Lung (tissue), 11 donors: ENCODE measurements at regions not wholly inside any gene's neighbourhood (a gene's known extent, or its start where the extent isn't known, plus 50 kb on each side); places are given as distances from the start of the nearest gene placed in this dataset.

Experiments used
- ATAC-seq: fragments of 200-7000 bp; cut with Tn5 transposase; one replicate; pipeline ENCODE4 v1.9.1; 2020; ENCODE audit warnings: moderate number of reproducible peaks; ENCODE audit not compliant: insufficient read depth, low FRiP score
- DNase-seq, 3 donors: peaks; one replicate each; pipeline ENCODE4 v3.0.0-alpha.2; 2013 to 2017
- H3K27ac ChIP-seq, 2 donors: one replicate each; pipeline ENCODE4 v1.5.1; 2013; ENCODE audit warnings: mild to moderate bottlenecking in 2 of 2, moderate library complexity in 2 of 2, control low read depth in 1 of 2, inconsistent platforms in 1 of 2, low read depth in 1 of 2, low read length in 1 of 2
- H3K27me3 ChIP-seq, 3 donors: one replicate each; pipeline ENCODE4 v1.5.1; 2013; ENCODE audit warnings: low read length in 2 of 3; ENCODE audit not compliant: control insufficient read depth in 3 of 3, insufficient read depth in 3 of 3
- H3K36me3 ChIP-seq, 4 donors: one replicate each; pipeline ENCODE4 v1.5.1; 2013; ENCODE audit warnings: low read length in 4 of 4, mild to moderate bottlenecking in 1 of 4, moderate library complexity in 1 of 4; ENCODE audit not compliant: control insufficient read depth in 4 of 4, insufficient read depth in 4 of 4
- H3K4me1 ChIP-seq, 5 donors: one replicate each; pipeline ENCODE4 v1.5.1; 2013; ENCODE audit warnings: low read length in 5 of 5, mild to moderate bottlenecking in 2 of 5, moderate library complexity in 1 of 5; ENCODE audit not compliant: control insufficient read depth in 5 of 5, insufficient read depth in 5 of 5
- H3K4me3 ChIP-seq: one replicate; pipeline ENCODE4 v1.5.1; 2013; ENCODE audit warnings: mild to moderate bottlenecking, control low read depth, moderate library complexity
- H3K9ac ChIP-seq, 2 donors: one replicate each; pipeline ENCODE4 v1.5.1; 2013; ENCODE audit warnings: low read length in 2 of 2, control low read depth in 1 of 2; ENCODE audit not compliant: insufficient read depth in 1 of 2
- H3K9me3 ChIP-seq, 4 donors: one replicate each; pipeline ENCODE4 v1.5.1; 2013; ENCODE audit warnings: low read length in 3 of 4, mild to moderate bottlenecking in 1 of 4, moderate library complexity in 1 of 4; ENCODE audit not compliant: control insufficient read depth in 4 of 4, insufficient read depth in 3 of 4
- CTCF ChIP-seq: IDR thresholded peaks from 2 replicates; pipeline ENCODE4 v1.5.1; 2012; ENCODE audit warnings: mild to moderate bottlenecking; ENCODE audit errors: control extremely low read depth, extremely low read depth
- WGBS, 2 donors: extraction: QIAGEN DNeasy Blood & Tissue Kit; methylation state at CpG; one replicate each; pipeline ENCODE4 v1.1.7; 2013; 5-methylcytosine and 5-hydroxymethylcytosine counted together
- donor health status: control.
- donor health status: control.
- donor health status: Bipolar disorder and iron deficiency.
- donor health status: healthy.
- donor health status: DM: yes; HTN: yes; CAD: no.

GRCh38 chr14:38808734-38809455, 294.1 kb downstream of the SEC23A start:
- DNase-seq (no peak), ATAC-seq (no peak)
- no peak overlapping the region for H3K27ac ChIP-seq
- H3K9ac ChIP-seq, result no peak overlapping the region
- H3K27me3 ChIP-seq, result no peaks in the 10 kb centered on the region
- H3K36me3 ChIP-seq, result no peaks in the 10 kb centered on the region
- TF ChIP-seq CTCF, result no peak
- H3K4me3 ChIP-seq, result no peak overlapping the region
- H3K9me3 ChIP-seq, result no peaks in the 10 kb centered on the region
- H3K4me1 ChIP-seq, result no peaks in the 10 kb centered on the region
- WGBS, 2 donors, result 84 to 86% methylated on average over 7 of the region's 7 CpGs

GRCh38 chr14:38799671-38800070, 303.4 kb downstream of the SEC23A start:
- H3K36me3 ChIP-seq, result no peaks in the 10 kb centered on the region
- DNase-seq (no peak), ATAC-seq (no peak)
- no peak for TF ChIP-seq CTCF
- H3K27ac ChIP-seq, result no peak overlapping the region
- H3K27me3 ChIP-seq, result no peaks in the 10 kb centered on the region
- H3K9me3 ChIP-seq, result peaks cover 0 to 5% (median 2%) of the 10 kb centered on the region in 4 donors
- WGBS, 2 donors, result 71 to 84% methylated on average over 2 of the region's 2 CpGs
- H3K9ac ChIP-seq, result no peak overlapping the region
- H3K4me1 ChIP-seq, result no peaks in the 10 kb centered on the region
- H3K4me3 ChIP-seq, result no peak overlapping the region

- Histone ChIP-seq H3K27ac (no peak overlapping the region), H3K4me1 (no peaks in the 10 kb centered on the region), H3K4me3 (no peak overlapping the region), H3K27me3 (no peaks in the 10 kb centered on the region), H3K9me3 (peaks cover 0 to 2% (median 0%) of the 10 kb centered on the region in 4 donors), H3K36me3 (no peaks in the 10 kb centered on the region), H3K9ac (no peak overlapping the region)
- DNase-seq (no peak), ATAC-seq (no peak)
- TF ChIP-seq CTCF, result no peak
Observed at GRCh38 chr14:38794677-38795076, 308.4 kb downstream of the SEC23A start.

- no peak for DNase-seq
- no peak overlapping the region for H3K9ac ChIP-seq
- H3K27ac ChIP-seq, result no peak overlapping the region
- H3K27me3 ChIP-seq, result no peaks in the 10 kb centered on the region
- WGBS, 2 donors, result 87 to 89% methylated on average over 3 of the region's 3 CpGs
- H3K9me3 ChIP-seq, result no peaks in the 10 kb centered on the region
- no peak for TF ChIP-seq CTCF
- no peak overlapping the region for H3K4me3 ChIP-seq
- no peaks in the 10 kb centered on the region for H3K4me1 ChIP-seq
- ATAC-seq, result no peak
- no peaks in the 10 kb centered on the region for H3K36me3 ChIP-seq
Observed at GRCh38 chr14:38791862-38792261, 311.2 kb downstream of the SEC23A start.
